ENCODE measurements at regions not wholly inside any gene's neighbourhood (a gene's known extent, or its start where the extent isn't known, plus 50 kb on each side); places are given as distances from the start of the nearest gene placed in this dataset.
A peak's percentile ranks its signal among the peaks of the same experiment; 100 is the strongest.

- no peak for DNase-seq
- Mint-ChIP-seq H3K4me1 (no peaks in the 10 kb centered on the region), H3K9me3 (no peaks in the 10 kb centered on the region), H3K27me3 (ENCODE audit: low read depth in 3 of 3) (peaks cover 6 to 13% (median 8%) of the 10 kb centered on the region in 3 donors), H3K4me3 (no peak overlapping the region), H3K36me3 (no peaks in the 10 kb centered on the region), H3K27ac (peak overlapping the region in 1 of 7 donors; percentile 23)
- no peaks in the 10 kb centered on the region for H3K4me1 ChIP-seq (ENCODE audit: control insufficient read depth in 1 of 2, insufficient read depth in 2 of 2, low read length in 2 of 2)
- H2AFZ ChIP-seq (ENCODE audit: insufficient read depth, low read depth, low read length, poor library complexity, severe bottlenecking), result no peak overlapping the region
- H3K4me3 ChIP-seq (replicated peaks in 1 of 3; ENCODE audit: low read depth in 2 of 3, low read length in 3 of 3), result no peak overlapping the region
- H3K27me3 ChIP-seq (ENCODE audit: control insufficient read depth in 2 of 2, insufficient read depth in 2 of 2, low read length in 2 of 2), result no peaks in the 10 kb centered on the region
- H4K20me1 ChIP-seq (ENCODE audit: insufficient read depth, low read length), result no peaks in the 10 kb centered on the region
- H3K79me2 ChIP-seq (ENCODE audit: insufficient read depth, low read length), result no peaks in the 10 kb centered on the region
- no CpG with 5 or more reads among the region's 6 CpGs for WGBS (ENCODE audit: insufficient coverage)
- H3K9ac ChIP-seq (ENCODE audit: insufficient read depth, low read length, poor library complexity, severe bottlenecking), result no peak overlapping the region
- intact Hi-C loops (cut with micrococcal nuclease), result no loop called here
- H3K9me3 ChIP-seq (replicated peaks in 1 of 2; ENCODE audit: control insufficient read depth in 1 of 2, insufficient read depth in 1 of 2, low read length in 2 of 2), result no peaks in the 10 kb centered on the region
- no peaks in the 10 kb centered on the region for H3K36me3 ChIP-seq (replicated peaks in 1 of 2; ENCODE audit: control insufficient read depth in 1 of 2, insufficient read depth in 2 of 2, low read length in 2 of 2)
- no peak overlapping the region for H3K27ac ChIP-seq (ENCODE audit: low read depth in 1 of 2, low read length in 2 of 2)
- H3K4me2 ChIP-seq (replicated peaks; ENCODE audit: extremely low read depth, low read length, poor library complexity, severe bottlenecking), result no peak overlapping the region
- TF ChIP-seq CTCF (IDR thresholded peaks at IDR 0.05), result no peak
These were observed 69.9 kb upstream of the SEC14L1 start for GRCh38 chr17:77070888-77071279.

GRCh38 chr17:77071925-77072490 is 68.8 kb upstream of the SEC14L1 start:
- peaks cover 0 to under 1% (median 0%) of the 10 kb centered on the region in 7 donors for H3K9me3 Mint-ChIP-seq
- Histone ChIP-seq H3K79me2 (ENCODE audit: insufficient read depth, low read length) (no peaks in the 10 kb centered on the region), H3K4me1 (ENCODE audit: control insufficient read depth in 1 of 2, insufficient read depth in 2 of 2, low read length in 2 of 2) (no peaks in the 10 kb centered on the region), H3K27ac (ENCODE audit: low read depth in 1 of 2, low read length in 2 of 2) (no peak overlapping the region), H3K27me3 (ENCODE audit: control insufficient read depth in 2 of 2, insufficient read depth in 2 of 2, low read length in 2 of 2) (no peaks in the 10 kb centered on the region), H3K9me3 (replicated peaks in 1 of 2; ENCODE audit: control insufficient read depth in 1 of 2, insufficient read depth in 1 of 2, low read length in 2 of 2) (no peaks in the 10 kb centered on the region), H2AFZ (ENCODE audit: insufficient read depth, low read depth, low read length, poor library complexity, severe bottlenecking) (no peak overlapping the region), H3K4me3 (replicated peaks in 1 of 3; ENCODE audit: low read depth in 2 of 3, low read length in 3 of 3) (no peak overlapping the region), H3K9ac (ENCODE audit: insufficient read depth, low read length, poor library complexity, severe bottlenecking) (no peak overlapping the region), H3K36me3 (replicated peaks in 1 of 2; ENCODE audit: control insufficient read depth in 1 of 2, insufficient read depth in 2 of 2, low read length in 2 of 2) (no peaks in the 10 kb centered on the region), H3K4me2 (replicated peaks; ENCODE audit: extremely low read depth, low read length, poor library complexity, severe bottlenecking) (no peak overlapping the region), H4K20me1 (ENCODE audit: insufficient read depth, low read length) (no peaks in the 10 kb centered on the region)
- no peak overlapping the region for H3K27ac Mint-ChIP-seq
- no peak for TF ChIP-seq CTCF (IDR thresholded peaks at IDR 0.05)
- intact Hi-C loops (cut with micrococcal nuclease), result no loop called here
- no peak for DNase-seq
- no peaks in the 10 kb centered on the region for H3K36me3 Mint-ChIP-seq
- no peaks in the 10 kb centered on the region for H3K4me1 Mint-ChIP-seq
- peaks cover 6 to 11% (median 8%) of the 10 kb centered on the region in 3 donors for H3K27me3 Mint-ChIP-seq (ENCODE audit: low read depth in 3 of 3)
- H3K4me3 Mint-ChIP-seq, result no peak overlapping the region

All from CD14-positive monocyte (primary cell).